Astrocyte of the spinal cord (primary cell): ENCODE measurements at regions not wholly inside any gene's neighbourhood (a gene's known extent, or its start where the extent isn't known, plus 50 kb on each side); places are given as distances from the start of the nearest gene placed in this dataset.

Source experiments
- DNase-seq: peaks from one replicate; pipeline ENCODE4 v3.0.0; 2011; ENCODE audit warnings: low read depth, low spot score
- H3K4me3 ChIP-seq: 2 replicates; pipeline ENCODE4 v1.5.1; 2011; ENCODE audit warnings: low read depth, mild to moderate bottlenecking, low read length, moderate library complexity
- in situ Hi-C: cut with HindIII; loops from 2 replicates; pipeline ENCODE4 v1.10.0; 2017; ENCODE audit warnings: low sequenced_read_pairs
- TF ChIP-seq, protein P1 (sequence below): IDR thresholded peaks from 2 replicates; pipeline ENCODE4 v1.5.1; 2012; ENCODE audit warnings: low read depth, mild to moderate bottlenecking, low read length, inconsistent platforms

DNA sequence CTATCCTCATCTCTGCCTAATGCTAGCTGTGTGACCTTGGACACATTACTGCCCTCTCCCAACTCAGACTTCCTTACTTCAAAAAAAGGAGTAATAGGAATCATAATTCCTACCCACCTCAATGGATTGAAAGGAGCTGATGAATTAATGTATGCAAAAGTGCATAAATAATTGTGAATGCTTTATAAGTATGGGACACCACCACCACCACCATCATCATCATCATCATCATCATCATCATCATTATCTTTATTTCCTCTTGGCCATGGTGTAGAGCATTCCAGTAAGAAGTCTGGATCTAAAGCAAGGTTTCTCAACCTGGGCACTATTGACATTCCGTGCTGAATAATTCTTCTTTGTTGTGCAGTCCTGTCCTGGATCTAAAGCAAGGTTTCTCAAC lies 282.5 kb downstream of the MEX3B start:
- no peak for DNase-seq
- TF ChIP-seq, protein P1, sequence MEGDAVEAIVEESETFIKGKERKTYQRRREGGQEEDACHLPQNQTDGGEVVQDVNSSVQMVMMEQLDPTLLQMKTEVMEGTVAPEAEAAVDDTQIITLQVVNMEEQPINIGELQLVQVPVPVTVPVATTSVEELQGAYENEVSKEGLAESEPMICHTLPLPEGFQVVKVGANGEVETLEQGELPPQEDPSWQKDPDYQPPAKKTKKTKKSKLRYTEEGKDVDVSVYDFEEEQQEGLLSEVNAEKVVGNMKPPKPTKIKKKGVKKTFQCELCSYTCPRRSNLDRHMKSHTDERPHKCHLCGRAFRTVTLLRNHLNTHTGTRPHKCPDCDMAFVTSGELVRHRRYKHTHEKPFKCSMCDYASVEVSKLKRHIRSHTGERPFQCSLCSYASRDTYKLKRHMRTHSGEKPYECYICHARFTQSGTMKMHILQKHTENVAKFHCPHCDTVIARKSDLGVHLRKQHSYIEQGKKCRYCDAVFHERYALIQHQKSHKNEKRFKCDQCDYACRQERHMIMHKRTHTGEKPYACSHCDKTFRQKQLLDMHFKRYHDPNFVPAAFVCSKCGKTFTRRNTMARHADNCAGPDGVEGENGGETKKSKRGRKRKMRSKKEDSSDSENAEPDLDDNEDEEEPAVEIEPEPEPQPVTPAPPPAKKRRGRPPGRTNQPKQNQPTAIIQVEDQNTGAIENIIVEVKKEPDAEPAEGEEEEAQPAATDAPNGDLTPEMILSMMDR, result no peak
- H3K4me3 ChIP-seq, result no peak overlapping the region
- in situ Hi-C loops, result no loop called here

DNA sequence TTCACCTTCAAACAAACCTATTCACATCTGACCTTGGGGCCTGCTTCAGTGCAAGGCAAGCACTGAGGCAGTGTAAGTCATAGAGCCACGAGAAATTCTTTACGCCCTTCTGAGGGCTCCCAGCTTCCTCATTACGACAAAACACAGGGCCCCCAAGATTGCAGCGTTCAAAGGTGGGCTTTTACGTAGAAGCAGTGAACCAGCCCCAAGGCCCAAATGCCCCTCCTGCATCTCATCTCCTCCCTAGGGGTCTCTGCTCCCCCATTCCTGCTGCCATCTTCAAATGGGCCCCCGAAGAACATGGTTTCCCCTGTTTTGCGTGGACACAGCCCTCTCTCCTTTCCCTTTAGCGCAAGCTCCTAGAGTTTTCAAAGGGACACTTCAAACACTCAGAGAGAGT lies 285.1 kb downstream of the MEX3B start:
- H3K4me3 ChIP-seq, result no peak overlapping the region
- no peak for DNase-seq
- TF ChIP-seq, protein P1, result no peak
- in situ Hi-C loops, result no loop called here

DNA sequence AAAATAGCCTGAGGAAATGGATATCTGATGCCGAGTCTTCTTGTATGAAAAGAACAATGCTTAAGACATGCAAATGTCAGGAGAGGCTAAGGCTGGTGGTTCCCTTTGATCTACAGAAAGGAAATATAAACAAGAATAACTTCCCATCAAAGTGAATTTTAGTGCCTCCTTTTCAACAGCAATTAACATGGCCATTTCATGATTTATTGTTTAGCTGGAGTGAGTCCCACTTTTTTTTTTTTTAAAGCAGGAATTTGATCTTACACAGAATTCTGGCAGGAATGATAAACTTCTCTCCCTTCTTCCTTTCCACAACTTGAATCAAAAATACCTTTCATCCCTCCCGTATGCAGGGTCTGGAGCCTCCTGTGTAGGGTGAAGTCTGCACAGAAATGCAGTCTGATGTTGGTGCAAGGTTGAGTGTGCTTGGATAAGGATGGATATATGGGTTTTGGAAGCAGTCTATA lies 287.0 kb downstream of the MEX3B start:
- in situ Hi-C loops, result no loop called here
- no peak overlapping the region for H3K4me3 ChIP-seq
- TF ChIP-seq, protein P1, result no peak
- no peak for DNase-seq

DNA sequence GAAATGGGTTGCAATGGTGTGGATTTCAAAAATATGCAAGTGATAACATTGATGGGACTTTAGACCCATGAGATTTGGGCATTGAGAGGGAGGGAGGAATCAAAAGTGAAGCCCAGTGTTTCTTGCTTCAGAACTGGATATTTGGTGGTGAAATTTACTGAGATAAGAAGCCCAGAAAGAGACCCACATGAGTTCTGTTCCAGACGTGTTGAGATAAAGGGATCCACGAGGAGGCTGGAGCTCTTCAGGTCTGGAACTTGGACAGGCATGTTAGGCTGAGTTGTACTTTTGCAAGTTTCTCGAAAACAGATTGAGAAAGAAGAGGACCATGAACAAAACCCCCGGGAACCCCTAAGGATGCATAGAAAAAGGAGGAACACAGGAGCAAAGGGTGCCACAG lies 290.2 kb downstream of the MEX3B start:
- H3K4me3 ChIP-seq, result no peak overlapping the region
- TF ChIP-seq, protein P1, result no peak
- DNase-seq, result no peak
- in situ Hi-C loops, result no loop called here

DNA sequence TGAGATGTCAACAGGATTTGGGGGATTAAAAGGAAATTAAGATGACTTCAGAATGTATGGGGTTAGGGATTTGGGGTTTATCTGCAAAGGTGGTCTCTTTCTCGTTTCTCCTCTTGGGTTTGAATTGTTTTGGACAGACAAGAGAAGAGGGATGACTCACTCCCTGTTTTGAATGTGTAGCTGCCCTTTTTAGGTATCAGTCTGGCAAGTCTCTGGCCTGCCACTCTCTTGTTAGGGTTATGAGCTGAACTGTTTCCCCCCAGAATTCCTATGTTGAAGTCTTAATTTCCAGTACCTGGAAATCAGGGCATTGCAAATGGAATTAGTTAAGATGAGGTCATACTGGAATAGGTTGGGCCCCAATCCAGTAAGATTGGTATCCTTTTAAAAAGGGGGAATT lies 291.7 kb downstream of the MEX3B start:
- no peak overlapping the region for H3K4me3 ChIP-seq
- DNase-seq, result no peak
- TF ChIP-seq, protein P1, result no peak
- in situ Hi-C loops, result no loop called here

DNA sequence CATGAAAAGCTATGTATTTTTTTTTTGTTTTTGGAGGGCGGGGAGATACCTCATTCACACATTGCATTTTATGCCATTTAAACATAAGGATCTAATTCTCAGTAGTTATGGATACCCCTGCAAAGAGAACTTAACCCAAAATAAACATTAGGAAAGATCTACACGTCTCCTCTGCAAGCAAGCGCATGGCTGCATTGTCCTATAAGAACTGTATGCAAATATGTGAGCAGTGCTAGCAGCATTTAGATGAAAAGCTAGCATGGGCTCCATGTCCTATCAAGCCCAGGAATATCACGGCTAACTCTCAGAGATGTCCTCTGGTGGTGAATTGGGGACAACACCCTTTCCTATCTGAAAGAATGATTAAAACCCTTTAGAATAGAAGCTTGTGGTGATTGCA lies 292.8 kb downstream of the MEX3B start:
- TF ChIP-seq, protein P1, result no peak
- no peak overlapping the region for H3K4me3 ChIP-seq
- no peak for DNase-seq
- in situ Hi-C loops, result no loop called here

DNA sequence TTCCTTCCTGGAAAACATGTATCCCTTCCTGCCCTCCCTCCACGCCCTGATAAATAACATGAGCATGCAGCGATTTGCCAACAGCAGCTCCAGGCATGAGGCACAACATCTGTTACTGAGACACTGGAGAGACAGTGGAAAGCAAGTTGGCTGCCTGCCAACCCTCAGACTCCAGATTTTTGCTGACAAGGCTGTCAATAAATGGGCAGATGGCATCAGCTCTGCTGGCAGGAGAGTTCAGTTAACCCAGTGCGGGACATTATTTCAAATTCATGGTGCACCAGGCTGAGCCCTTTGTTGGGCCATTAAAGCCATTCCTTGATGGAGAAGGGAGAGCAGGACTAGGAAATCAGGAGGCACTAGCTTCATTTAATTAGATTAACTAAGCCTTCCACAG lies 293.3 kb downstream of the MEX3B start:
- TF ChIP-seq, protein P1, result no peak
- H3K4me3 ChIP-seq, result no peak overlapping the region
- in situ Hi-C loops, result no loop called here
- no peak for DNase-seq
